ENCODE measurements at regions not wholly inside any gene's neighbourhood (a gene's known extent, or its start where the extent isn't known, plus 50 kb on each side); places are given as distances from the start of the nearest gene placed in this dataset.

DNA sequence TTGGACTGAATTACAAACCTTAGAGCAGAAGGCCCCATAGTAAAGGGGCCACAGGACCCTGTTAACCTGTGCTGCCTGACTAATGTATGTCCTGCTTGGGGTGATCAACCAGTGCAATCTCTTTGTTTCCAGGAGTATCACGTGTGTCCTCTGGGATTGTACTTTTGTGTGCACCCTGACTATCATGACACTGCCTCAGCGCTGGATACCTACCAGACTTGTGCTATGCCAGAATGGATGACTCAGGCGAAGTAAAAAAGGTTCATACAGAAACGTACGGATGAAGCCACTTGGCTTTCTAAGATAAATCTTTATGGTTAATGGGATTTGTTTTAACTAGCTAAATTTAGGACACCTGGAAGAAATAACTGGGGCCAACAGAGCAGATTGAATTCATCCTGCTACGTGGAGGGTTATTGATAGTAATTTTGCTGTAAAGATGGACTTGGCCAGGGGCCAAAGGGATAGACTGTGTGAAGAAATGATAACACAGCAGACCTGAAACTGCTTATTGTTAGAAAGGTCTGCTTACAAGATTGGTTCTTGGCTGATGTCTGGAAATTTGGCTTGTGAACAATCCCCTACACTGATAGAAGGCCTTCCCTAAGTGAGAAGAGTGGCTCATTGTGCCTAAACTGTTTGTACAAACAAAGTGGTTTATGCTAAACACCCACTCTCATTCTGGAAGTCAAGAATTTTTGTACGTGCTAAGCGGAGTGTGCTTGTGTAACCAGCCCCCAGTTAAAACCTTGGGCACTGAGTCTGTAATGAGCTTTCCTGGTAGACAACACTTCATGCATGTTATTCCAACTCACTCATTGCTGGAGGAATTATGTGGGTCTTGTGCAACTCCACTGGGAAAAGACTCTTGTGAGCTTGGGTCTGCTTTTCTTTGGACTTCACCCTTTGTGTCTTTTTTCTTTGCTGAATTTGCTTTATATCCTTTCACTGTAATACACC lies 750.5 kb upstream of the HTR2C start:
- H3K4me3 ChIP-seq (ENCODE audit: low read depth, low read length): no peak overlapping the region
- TF ChIP-seq, protein P1, sequence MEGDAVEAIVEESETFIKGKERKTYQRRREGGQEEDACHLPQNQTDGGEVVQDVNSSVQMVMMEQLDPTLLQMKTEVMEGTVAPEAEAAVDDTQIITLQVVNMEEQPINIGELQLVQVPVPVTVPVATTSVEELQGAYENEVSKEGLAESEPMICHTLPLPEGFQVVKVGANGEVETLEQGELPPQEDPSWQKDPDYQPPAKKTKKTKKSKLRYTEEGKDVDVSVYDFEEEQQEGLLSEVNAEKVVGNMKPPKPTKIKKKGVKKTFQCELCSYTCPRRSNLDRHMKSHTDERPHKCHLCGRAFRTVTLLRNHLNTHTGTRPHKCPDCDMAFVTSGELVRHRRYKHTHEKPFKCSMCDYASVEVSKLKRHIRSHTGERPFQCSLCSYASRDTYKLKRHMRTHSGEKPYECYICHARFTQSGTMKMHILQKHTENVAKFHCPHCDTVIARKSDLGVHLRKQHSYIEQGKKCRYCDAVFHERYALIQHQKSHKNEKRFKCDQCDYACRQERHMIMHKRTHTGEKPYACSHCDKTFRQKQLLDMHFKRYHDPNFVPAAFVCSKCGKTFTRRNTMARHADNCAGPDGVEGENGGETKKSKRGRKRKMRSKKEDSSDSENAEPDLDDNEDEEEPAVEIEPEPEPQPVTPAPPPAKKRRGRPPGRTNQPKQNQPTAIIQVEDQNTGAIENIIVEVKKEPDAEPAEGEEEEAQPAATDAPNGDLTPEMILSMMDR (IDR thresholded peaks at IDR 0.05; ENCODE audit: low read depth, low read length): no peak
- no peak for DNase-seq (ENCODE audit: low read depth, low spot score)
- in situ Hi-C loops (cut with HindIII; ENCODE audit: low sequenced_read_pairs): no loop called here

- DNase-seq (ENCODE audit: low read depth, low spot score): no peak
- TF ChIP-seq, protein P1 (IDR thresholded peaks at IDR 0.05; ENCODE audit: low read depth, low read length): no peak
- no peak overlapping the region for H3K4me3 ChIP-seq (ENCODE audit: low read depth, low read length)
- in situ Hi-C loops (cut with HindIII; ENCODE audit: low sequenced_read_pairs): no loop called here
Measured at GRCh38 chrX:113828470-113828869, 755.4 kb upstream of the HTR2C start.

DNA sequence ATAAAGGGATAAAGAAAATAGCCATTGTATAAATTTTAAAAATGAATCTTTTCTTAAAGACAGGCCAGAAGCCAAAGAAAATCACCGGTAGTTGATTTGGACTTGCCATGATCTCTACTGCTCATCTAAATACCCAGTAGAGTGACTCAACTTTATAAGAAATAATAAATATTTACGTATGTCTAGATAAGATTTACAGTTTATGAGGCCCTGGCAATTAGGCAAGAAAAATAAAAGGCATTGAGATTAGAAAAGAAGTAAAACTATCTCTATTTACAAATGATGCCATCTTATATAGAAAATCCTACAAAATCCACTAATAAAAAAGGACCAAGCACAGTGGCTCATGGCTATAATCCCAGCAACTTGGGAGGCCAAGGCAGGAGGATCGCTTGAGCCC lies 765.5 kb upstream of the HTR2C start:
- in situ Hi-C loops (cut with HindIII; ENCODE audit: low sequenced_read_pairs): no loop called here
- DNase-seq (ENCODE audit: low read depth, low spot score): no peak
- TF ChIP-seq, protein P1 (IDR thresholded peaks at IDR 0.05; ENCODE audit: low read depth, low read length): no peak
- H3K4me3 ChIP-seq (ENCODE audit: low read depth, low read length): no peak overlapping the region

DNA sequence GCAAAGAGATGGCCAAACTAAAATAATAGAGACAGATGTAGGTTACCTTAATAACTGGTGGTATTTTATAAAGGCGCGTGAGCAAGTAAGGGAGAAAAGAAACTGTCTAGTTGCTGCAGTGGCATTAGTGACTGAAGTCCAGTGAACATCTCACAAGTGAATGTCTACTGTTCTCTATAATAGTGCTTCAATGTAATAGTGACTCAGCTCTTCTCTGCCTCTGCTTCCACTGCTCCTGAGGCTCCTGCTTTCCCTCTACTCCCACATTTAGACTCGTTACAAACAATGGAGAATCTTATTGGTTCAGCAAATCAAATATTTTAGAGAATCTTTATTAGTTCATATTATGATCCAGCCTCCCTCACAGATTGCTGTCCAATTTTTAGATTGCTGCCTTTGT lies 779.1 kb upstream of the HTR2C start:
- DNase-seq (ENCODE audit: low read depth, low spot score): no peak
- in situ Hi-C loops (cut with HindIII; ENCODE audit: low sequenced_read_pairs): no loop called here
- no peak overlapping the region for H3K4me3 ChIP-seq (ENCODE audit: low read depth, low read length)
- TF ChIP-seq, protein P1 (IDR thresholded peaks at IDR 0.05; ENCODE audit: low read depth, low read length): no peak

GRCh38 chrX:113804291-113804690 lies 779.6 kb upstream of the HTR2C start:
- H3K4me3 ChIP-seq (ENCODE audit: low read depth, low read length): no peak overlapping the region
- TF ChIP-seq, protein P1 (IDR thresholded peaks at IDR 0.05; ENCODE audit: low read depth, low read length): no peak
- DNase-seq (ENCODE audit: low read depth, low spot score): no peak
- in situ Hi-C loops (cut with HindIII; ENCODE audit: low sequenced_read_pairs): no loop called here

GRCh38 chrX:113802837-113803236 lies 781.0 kb upstream of the HTR2C start:
- TF ChIP-seq, protein P1 (IDR thresholded peaks at IDR 0.05; ENCODE audit: low read depth, low read length): no peak
- in situ Hi-C loops (cut with HindIII; ENCODE audit: low sequenced_read_pairs): no loop called here
- H3K4me3 ChIP-seq (ENCODE audit: low read depth, low read length): no peak overlapping the region
- no peak for DNase-seq (ENCODE audit: low read depth, low spot score)
